ENCODE measurements at regions not wholly inside any gene's neighbourhood (a gene's known extent, or its start where the extent isn't known, plus 50 kb on each side); places are given as distances from the start of the nearest gene placed in this dataset.

DNA sequence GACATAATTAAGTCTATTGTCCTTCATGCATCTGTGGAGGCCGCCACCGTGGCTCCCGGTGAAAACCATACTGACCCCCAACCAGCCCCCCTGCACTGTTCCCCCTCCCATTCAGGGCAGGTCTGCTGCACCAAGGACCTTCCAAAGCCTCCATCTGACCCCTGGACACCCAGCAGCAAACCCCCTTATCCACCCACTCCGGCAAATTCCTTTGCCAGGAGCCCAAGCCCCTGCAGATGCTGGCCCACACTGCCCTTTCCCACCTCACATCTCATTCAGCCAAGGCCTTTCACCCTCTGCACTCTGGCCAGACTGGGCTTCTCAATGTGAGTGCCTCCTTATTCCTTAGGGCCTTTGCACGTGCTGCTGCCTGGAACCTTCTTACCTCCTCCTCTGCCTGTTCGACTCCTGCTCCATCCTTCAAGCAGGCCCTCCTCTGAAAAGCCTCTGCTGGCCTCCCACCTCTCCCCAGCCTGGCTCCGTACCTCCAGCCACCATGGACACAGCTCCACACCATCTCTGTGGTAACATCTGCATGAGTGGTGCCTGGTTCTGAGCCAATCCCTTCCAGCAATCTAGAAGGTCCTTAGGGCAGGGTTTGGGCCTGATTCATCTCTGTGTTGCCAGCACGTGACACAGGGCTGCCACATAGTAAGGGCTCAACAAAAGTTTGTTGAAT, 230.7 kb downstream of the BCL11B start:
- DNase-seq: no peak

DNA sequence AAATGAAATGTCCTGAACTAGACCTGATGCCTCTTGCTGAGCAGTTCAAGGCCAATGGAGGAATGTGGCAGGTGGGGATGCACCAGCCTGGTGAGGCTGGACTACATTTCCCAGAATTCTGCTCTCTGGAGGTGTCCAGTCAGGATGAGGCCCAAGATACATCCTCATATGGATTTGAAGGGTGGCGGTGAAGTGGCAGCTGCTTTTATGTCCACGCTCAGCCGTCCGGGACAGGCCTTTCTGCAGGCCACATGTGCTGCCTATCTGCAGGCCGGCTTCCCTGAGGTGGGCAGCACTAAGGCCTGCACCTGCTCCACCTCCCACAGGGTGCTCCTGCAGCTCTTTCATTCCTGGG, 230.2 kb downstream of the BCL11B start:
- no peak for DNase-seq

DNA sequence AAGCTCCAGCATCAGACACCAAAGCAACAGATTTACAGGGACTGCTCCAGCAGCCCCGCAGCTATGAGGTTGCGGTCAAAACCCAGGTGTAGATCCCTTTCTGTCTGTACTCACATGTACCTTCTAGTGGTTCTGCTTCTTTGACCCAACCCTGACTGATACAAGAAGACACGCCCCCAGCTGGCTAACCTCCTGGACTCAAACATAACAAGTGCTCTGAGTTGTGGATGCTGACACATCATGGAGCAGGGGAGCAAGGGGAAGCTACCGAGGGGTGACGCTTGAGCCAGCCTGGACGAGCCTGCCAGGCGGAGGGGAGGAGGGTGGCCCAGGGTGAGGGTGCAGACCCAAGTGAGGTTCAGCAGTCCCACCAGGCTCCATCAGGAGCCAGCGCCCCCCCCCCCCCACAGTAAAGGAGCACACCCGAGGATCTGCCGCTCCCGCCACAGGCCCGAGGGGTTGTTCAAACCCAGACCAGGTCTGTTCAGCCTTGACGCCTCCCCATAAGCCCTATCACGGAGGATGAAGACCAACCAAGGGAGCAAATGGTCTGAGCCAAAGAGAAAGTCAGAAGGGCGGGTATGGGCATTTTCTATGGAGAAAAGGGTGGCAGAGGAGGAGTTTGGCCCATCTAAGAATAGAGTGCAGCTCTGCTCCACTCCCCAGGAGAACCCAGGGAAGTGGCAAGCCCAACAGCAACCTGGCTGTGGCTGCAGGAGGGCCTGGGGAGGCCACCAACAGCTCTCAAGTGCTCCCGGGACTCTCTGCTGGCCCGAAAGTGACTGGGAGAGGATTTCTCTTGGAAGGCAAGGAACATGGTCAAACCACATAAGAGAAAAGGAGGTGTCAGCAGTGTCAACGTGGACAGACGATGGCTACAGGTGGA, 229.4 kb downstream of the BCL11B start:
- DNase-seq: no peak

DNA sequence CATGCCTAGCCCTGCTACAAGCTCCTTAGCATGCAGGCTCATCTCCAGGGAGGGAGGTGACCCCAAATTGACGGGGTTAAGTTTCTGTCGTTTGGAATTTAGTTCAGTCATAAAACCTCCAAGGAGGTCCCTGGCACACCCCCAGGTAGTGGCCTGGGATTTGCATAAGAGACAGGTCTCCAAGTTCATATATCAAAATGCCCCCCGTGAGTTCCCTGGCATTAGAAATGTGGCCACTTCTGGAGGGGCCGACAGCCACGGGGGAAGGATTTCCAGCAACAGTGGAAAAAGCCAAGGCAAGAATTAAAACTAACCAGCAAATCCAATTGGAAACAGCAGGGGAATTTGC, 228.8 kb downstream of the BCL11B start:
- DNase-seq: no peak

DNA sequence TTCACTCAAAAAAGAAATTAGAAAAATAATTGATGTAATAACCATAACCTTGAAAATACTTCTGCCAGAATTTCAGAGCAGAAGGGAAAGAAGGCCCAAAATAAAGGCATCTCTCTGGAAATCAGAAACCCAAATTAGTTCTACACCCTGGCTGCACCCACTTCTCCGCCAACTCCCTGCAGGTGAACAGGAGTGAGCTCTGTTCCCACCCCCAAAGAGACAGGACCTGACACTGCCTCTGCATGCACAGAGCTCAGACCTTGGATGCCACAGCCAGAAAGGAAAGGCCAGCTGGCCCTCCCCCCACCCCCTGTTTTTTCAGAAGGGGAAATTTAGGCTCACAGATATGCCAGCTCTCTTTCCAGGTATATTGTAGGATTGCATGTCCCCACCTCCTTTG, 228.2 kb downstream of the BCL11B start:
- no peak for DNase-seq

DNA sequence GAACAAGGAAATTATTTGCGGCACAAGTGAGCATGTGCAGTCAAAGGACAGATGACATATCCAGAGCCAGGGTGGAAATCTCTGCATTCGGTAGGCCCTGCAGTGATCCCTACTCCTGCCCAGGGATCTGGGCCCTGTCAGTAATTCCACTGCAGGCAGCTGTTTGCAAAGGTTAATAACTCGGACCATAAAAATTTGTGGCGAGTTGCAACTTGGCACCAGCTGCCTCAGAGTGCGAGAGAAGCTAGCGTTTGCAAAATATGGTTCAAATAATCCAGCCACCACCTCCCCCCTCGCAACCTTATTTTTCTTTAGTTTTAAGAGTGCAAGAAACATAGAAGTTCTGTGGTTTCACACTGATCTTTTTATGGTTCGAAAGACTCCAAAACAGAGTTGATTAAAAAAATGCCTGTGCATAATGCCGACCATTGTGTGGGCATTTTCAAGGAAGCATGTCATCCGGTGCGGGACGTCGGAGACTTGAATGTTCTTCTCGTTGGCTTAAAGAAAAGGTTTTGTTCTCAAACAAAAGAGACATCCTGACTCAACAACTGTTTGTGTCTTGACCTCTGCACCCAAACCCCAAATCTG, 224.5 kb downstream of the BCL11B start:
- no peak for DNase-seq

DNA sequence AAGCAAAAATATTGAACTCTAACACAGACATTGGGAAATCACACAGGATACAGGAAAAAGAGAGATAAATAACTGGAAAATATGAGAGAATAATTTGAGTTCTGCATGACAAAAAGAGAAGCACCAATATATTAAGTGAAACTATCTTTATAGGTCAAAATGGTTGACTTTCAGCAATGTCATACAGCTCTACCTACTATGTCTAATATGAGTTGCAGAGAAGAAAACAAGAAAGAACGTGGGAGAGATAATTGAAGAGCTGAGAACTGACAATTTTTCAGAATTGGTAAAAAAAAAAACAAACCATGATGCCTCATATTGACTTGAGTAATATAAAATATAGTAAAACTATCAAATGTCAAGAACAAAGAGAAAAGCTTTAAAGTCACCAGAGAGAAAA, 221.7 kb downstream of the BCL11B start:
- DNase-seq: no peak

DNA sequence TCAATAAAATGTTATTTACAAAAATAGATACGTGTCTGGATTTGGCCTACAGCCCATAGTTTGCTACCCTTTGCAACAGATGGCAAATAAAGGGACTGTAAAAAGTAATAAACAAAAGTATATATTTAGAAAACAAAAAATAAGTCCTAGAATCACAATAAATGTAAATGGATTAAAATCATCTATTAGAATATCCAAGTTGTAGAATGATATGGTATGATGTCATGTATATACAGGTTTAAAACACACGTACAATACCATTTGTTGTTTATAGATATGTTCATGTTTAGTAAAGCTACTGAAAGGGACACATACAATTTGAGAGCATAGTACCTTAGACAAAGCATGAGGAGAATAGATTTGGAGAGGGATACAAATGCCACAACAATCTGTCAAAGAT, 219.5 kb downstream of the BCL11B start:
- no peak for DNase-seq

DNA sequence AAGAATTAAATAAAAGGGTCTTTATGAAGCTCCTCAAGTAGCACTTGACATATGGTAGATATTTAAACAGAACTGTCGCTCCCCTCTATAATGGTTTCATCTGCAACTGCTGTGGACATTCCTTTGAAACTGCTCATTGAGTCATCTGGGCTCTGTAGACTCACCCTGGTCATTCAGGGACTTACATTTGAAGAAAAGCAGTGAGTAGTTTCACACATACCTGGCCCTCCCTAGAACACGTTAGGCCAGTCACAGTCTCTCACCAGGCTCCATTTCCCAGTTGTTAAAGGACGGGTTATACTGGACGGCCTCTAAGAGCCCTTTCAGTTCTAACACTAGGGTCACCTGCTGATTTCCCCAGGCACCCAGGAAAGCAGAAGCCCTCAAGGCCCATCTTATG, 217.0 kb downstream of the BCL11B start:
- no peak for DNase-seq

DNA sequence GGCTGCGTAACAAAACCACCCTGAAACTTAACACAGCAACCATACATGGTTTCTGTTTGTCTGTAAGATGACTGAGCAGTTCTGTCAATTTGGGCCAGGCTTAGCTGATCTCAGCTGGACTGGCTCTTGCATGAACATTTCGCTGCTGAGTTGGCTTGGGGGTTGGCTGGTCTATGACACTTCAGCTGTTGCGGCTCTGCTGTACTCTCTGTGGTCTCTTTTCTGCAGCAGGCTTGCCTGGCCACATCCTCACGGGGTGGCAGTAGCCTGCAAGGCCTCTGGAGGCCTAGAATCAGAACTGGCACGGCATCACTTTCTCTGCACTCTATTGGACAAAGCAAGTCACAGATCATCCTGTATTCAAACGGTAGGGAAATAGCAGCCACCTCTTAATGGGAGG, 216.2 kb downstream of the BCL11B start:
- no peak for DNase-seq

DNA sequence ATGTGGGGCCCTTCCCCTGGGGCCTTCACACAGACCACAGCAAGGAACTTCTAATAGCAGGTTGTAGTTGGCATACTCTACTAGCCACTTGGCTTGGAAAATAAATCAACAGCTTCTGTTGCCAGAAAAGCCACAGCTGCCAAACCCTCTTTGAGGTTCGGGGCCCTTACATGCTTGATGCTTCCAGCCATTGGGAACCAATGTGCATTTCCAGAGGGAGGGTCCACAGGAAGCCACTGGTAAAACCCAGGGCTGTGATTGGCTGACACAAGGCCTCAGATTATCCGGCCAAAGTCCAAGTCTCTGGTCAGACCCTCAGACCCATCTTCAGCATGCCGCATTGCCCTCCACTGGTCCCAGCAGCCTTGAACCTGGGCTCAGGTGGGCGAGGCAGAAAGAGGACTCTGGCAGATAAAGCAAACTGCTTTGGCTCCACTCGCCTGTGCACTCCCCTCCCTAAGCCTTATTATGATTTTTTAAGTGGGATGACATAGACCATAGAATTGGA, 214.4 kb downstream of the BCL11B start:
- no peak for DNase-seq

DNA sequence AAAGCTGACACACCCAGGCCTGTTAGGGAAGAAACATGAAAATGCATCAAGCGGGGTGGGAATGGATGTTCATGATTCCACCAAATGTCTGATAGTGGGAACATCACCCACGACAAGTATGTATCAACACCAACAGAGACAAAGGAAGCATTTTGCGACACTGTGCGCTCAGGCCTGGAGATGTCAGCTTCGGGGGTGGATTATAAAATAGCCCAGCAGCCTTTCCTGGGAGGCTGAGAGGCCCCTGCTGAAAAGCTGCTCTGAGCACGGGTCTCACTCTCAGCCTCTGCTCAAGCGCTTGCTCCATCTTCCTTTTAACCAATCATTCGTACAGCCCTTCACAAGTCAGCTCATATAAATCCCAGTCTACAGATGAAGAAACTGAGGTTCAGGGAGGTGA, 213.5 kb downstream of the BCL11B start:
- DNase-seq: no peak

DNA sequence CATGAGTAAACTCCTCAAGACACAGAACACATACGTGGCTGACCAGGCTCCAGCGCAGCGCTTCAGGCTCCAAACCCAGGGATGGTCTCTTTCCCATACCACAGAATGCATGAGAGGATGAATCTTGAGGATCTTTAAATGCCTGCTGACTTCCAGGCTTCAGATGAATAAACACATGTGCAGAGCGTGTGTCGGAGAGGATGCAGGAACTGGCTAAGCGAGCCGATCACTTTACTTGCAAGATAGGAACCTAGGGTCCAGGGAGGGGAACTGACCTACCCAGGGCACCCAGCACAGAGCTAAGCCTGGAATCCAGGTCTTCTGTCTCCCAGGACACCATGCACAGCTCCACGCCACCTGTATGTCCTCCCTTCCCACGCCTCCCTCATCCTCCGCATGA, 209.8 kb downstream of the BCL11B start:
- DNase-seq: no peak

DNA sequence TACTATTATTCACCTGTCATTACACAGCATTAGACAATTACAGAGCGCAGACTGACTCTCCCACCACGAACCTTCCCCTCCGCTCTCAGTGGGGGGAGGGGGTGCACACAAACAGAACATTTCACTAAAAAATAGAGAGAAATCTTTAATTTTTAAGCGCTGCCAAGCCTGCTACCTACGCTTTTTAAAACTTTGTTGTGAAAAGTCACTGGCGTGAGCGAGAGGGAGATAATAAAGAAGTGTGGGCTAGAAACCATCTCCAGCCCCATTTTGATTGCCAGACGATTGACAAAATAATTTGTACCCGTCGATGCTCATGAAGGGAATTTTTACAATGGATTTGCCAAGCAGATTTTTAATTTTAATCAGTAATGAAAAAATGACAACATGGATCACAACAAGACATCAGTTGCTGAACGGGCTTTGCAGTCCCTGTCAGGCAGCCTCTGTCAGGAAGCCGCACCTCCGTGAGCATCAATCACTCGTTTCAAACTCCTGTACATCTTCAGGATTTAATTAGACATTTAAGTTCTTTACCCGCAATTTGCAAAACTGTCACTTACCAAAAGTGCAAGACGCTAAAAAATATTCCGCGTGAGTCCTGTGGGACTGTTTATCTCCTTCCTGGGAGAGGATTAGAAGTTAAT, 209.1 kb downstream of the BCL11B start:
- no peak for DNase-seq

DNA sequence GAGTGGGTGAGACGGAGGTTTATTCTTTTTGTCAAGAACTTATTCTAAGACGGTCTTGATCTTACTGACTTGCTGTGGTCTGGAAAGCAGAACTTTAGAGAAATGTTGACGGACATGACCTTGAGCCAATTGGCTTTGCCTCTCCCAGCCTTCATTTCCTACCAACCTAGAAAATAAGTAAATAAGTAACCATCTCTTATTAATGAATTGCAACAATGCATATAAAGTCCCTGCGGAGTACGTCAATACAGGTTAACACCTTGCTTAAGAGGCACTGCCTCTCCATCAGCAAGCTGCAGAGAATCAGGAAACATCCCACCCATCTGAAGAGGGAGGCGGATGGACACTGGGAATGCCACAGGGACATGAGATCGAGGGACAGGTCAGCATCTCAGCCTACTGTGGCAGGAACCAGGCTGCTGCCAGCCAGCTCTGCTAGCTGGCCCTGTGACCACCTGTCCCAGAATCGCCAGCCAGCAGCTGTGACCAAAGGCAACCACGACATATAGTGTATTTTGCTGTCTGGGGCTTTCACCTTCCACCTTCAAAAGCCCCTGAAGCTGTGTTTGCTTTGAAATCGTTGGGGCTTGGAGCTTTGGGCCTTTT, 208.3 kb downstream of the BCL11B start:
- DNase-seq: no peak

DNA sequence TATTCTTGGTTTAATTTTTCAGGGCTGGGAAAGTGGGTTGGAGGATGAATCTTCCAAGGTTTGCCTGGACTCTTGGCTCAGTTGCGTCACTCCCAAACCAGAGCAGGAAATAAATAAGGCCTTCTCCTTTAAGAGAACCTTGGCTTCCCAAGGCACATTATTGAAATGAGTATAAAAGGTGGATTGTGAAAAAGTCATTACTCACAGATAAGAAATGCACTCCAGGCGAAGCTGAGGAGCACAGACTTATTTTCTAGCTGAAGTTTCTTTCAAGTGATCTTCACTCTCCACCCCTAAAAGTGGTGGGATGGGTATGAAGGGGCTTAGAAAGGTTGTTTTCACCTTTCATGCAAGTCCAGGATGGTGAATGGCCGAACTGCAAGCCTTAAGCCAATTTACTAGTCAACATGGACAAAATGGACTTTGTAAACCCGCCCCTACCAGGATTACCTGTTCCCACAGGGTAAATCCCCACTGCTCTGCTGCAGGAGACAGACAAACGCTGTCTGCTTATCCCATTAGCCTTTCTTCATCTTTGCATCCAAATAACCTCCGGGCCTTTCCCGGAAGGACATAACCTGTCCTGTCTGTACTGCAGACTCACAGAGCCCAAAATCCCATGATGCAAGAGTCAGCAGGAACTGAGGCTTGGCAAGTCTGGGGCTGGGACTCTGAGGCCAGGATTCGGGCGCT, 207.6 kb downstream of the BCL11B start:
- DNase-seq: no peak

DNA sequence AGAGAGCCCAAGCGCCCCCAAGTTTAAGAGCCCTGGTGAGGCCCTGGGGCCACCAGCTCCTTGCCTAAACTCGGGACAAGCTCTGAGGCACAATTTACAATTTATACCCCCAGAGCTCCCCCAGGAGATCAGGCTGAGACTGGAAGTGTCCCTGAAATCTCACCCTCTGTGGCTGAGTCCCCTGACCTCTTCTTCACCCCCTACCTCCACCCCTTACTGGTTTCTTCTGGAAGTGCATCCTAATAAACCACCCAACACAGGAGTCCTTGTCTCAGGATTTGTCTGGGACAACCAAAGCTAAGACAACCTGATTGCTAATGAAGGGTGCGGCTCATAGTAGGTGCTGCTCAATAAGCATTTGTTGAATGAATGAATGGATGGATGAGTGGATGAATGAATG, 206.4 kb downstream of the BCL11B start:
- no peak for DNase-seq

DNA sequence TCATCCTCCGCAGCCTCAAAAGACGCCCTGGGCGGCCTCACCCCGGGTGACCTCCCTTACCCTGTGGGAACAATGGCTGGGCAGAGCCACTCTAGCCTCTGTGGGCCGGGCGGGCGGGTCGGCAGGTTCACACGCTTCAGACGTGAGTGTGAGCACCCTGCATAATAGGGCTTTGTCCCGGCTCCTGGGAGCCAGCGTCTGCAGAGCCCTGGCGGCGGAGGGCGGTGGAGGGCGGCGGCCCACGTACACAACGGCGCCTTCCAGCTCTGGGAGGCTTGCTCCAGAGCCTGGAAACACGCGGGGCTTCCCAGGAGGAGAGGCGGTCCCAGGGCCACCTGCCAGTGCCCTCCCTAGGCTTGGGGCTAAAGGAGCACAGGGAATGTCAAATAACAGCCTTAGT, 205.6 kb downstream of the BCL11B start:
- DNase-seq: no peak

DNA sequence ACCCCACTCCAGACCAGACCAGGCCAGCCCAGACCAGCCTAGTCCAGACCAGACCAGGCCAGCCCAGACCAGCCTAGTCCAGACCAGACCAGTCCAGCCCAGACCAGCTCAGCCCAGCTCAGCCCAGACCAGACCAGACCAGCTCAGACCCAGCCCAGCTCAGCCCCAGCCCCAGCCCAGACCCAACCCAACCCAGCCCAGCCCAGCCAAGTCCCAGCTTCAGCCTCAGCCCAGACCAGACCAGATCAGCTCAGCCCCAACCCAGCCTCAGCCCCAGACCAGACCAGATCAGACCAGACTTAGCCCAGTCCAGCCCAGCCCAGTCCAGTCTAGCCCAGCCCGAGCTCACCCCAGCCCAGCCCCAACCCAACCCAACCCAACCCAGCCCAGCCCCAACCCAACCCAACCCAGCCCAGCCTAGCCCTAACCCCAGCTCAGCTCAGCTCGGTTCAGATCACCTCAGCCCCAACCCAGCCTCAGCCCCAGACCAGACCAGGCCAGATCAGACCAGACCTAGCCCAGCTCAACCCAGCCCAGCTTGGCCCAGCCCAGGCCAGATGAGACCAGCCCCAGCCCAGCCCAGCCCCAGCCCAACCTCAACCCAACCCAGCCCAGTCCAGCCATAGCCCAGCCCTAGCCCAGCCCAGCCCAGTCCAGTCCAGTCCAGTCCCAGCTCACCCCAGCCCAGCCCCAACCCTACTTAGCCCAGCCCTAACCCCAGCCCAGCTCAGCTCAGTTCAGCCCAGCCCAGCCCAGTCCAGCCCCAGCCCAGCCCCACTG, 204.7 kb downstream of the BCL11B start:
- no peak for DNase-seq

DNA sequence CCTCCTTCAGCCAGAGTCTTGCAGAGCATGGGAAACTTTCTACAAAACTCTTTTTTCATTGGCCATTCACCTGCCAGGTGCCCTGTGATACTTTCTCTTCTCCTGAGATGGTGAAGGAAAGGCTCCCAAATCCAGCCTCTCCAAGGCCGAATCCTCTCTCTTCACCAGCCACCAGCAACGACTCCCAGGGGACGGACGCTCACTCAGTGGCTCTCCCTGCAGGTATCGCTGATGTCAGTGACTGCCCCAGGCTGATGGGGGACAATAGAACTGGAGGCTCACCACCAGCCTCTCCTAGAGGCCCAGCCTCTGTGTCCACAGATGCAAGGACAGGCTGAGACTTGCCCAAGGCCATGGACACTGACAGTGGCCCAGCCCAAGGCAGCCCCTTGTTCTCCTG, 204.1 kb downstream of the BCL11B start:
- DNase-seq: no peak

DNA sequence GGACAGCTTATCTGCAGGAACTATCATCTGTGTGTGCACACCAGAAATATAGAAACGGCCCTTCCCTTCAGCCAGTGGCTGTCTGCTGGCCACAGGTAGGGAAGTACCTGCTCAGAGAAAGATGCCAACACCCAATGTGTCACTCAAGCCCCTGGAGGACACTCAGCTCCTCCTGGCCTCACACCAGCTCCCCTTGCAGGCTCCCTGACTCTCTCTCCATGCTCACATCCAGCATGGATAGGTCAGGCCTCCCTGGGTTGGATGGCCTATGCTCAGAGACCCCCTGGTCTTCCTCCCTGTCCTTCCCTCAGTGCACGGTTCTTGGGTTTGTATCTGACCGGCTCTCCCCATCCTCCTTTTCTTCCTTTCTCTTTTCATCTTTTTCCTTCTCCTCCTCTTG, 202.1 kb downstream of the BCL11B start:
- no peak for DNase-seq

DNA sequence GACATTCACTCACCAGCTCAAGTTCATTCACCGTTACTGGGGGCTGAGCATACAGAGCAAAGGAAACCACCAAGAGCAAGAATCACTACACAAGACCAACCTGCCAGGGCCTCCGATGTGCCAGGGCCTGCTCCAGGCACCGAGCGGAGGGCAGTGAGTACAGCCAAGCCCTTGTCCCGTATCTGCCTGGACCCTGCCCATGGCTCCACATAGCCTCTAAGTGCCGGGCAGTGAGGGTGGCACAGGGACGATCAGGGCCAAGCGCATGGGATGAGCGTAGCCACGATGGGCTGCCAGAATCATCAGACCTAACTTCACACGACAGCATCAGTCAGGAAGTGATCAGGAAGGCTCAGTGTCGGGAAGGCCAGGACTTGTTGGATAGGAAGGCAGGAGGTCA, 199.6 kb downstream of the BCL11B start:
- no peak for DNase-seq
